K562 (cell line): ENCODE measurements at regions not wholly inside any gene's neighbourhood (a gene's known extent, or its start where the extent isn't known, plus 50 kb on each side); places are given as distances from the start of the nearest gene placed in this dataset.

ENCODE experiments used
- EZH2 ChIP-seq: IDR thresholded peaks from 2 replicates; pipeline ENCODE4 v1.6.1; 2012; ENCODE audit warnings: low read depth, mild to moderate bottlenecking, inconsistent platforms, low read length, borderline replicate concordance
- HDAC8 ChIP-seq: fragments of 450-650 bp; IDR thresholded peaks from 2 replicates; pipeline ENCODE4 v1.6.1; 2016; ENCODE audit warnings: mild to moderate bottlenecking, missing genetic modification characterization, moderate library complexity, missing compliant biosample characterization
- HSF4 ChIP-seq: fragments of 250-450 bp; sonication (Bioruptor Pico); IDR thresholded peaks from 2 replicates; pipeline ENCODE4 v2.1.2; 2022; ENCODE audit warnings: mild to moderate bottlenecking, moderate library complexity, borderline replicate concordance
- KDM2B ChIP-seq: fragments of 250-450 bp; sonication (Bioruptor Pico); IDR thresholded peaks from 2 replicates; pipeline ENCODE4 v1.8.0; 2021; ENCODE audit warnings: mild to moderate bottlenecking, moderate library complexity
- STAG1 ChIP-seq: sonication (generic); formaldehyde crosslinking; IDR thresholded peaks from 2 replicates; pipeline ENCODE4 v1.5.0; 2020; ENCODE audit warnings: missing genetic modification reagents, borderline replicate concordance
- U2AF1 ChIP-seq: fragments of 200-400 bp; formaldehyde crosslinking; optimal IDR thresholded peaks from 2 replicates; pipeline ENCODE3; 2017; ENCODE audit warnings: mild to moderate bottlenecking, low read depth, low read length, moderate library complexity
- YY1 ChIP-seq, 3 experiments: IDR thresholded peaks; 2 replicates each; pipeline ENCODE4 v1.6.1; 2011; ENCODE audit warnings: low read length in 2 of 3, mild to moderate bottlenecking in 2 of 3, moderate library complexity in 2 of 3, borderline replicate concordance in 1 of 3, control low read depth in 1 of 3, low read depth in 1 of 3; ENCODE audit not compliant: insufficient read depth in 3 of 3, insufficient replicate concordance in 2 of 3, control insufficient read depth in 1 of 3, insufficient read length in 1 of 3; ENCODE audit errors: extremely low read depth in 1 of 3
- TF ChIP-seq, protein P1 (sequence below): fragments of 250-450 bp; sonication (Bioruptor Pico); IDR thresholded peaks from 2 replicates; pipeline ENCODE4 v1.8.0; 2022; ENCODE audit warnings: inconsistent platforms
- TF ChIP-seq, protein P2 (sequence below), 2 experiments: fragments of 450-650 bp; conservative IDR thresholded peaks; 2 replicates each; pipeline ENCODE4 v1.6.1; 2017; ENCODE audit warnings: mild to moderate bottlenecking in 2 of 2, moderate library complexity in 2 of 2
- TF ChIP-seq, protein P3 (sequence below): sonication (generic); formaldehyde crosslinking; IDR thresholded peaks from 2 replicates; pipeline ENCODE4 v1.8.1; 2023; ENCODE audit warnings: mild to moderate bottlenecking, missing genetic modification reagents
- TF ChIP-seq, protein P4 (sequence below): fragments of 250-450 bp; sonication (Bioruptor Pico); IDR thresholded peaks from 2 replicates; pipeline ENCODE4 v1.9.0; 2021; ENCODE audit warnings: mild to moderate bottlenecking

DNA sequence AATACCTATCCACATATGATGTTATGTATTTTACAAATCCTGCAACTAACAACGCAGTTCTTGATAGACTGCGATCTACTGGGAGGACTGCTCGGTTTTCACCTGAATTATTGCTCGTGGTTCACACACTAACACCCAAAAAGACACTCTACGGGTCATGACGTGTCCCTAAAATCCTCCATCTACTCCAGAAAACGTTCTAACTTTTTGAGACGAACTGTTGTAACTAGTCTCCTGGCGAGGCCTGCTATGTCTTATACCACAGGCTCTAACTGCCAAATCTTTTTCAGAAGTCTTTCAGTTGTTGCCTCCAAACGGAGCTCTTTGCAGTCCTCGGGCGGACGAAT lies 108.2 kb downstream of the KCNRG start (continued):
- TF ChIP-seq, protein P1, sequence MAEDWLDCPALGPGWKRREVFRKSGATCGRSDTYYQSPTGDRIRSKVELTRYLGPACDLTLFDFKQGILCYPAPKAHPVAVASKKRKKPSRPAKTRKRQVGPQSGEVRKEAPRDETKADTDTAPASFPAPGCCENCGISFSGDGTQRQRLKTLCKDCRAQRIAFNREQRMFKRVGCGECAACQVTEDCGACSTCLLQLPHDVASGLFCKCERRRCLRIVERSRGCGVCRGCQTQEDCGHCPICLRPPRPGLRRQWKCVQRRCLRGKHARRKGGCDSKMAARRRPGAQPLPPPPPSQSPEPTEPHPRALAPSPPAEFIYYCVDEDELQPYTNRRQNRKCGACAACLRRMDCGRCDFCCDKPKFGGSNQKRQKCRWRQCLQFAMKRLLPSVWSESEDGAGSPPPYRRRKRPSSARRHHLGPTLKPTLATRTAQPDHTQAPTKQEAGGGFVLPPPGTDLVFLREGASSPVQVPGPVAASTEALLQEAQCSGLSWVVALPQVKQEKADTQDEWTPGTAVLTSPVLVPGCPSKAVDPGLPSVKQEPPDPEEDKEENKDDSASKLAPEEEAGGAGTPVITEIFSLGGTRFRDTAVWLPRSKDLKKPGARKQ (CRISPR knock-in tag): no peak
- TF ChIP-seq, protein P2, sequence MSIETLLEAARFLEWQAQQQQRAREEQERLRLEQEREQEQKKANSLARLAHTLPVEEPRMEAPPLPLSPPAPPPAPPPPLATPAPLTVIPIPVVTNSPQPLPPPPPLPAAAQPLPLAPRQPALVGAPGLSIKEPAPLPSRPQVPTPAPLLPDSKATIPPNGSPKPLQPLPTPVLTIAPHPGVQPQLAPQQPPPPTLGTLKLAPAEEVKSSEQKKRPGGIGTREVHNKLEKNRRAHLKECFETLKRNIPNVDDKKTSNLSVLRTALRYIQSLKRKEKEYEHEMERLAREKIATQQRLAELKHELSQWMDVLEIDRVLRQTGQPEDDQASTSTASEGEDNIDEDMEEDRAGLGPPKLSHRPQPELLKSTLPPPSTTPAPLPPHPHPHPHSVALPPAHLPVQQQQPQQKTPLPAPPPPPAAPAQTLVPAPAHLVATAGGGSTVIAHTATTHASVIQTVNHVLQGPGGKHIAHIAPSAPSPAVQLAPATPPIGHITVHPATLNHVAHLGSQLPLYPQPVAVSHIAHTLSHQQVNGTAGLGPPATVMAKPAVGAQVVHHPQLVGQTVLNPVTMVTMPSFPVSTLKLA (conservative IDR thresholded peaks at IDR 0.05): no peak
- TF ChIP-seq YY1 (IDR thresholded peaks at IDR 0.05; ENCODE audit: borderline replicate concordance in 1 of 3, control insufficient read depth in 1 of 3, extremely low read depth in 1 of 3, insufficient read depth in 3 of 3, insufficient read length in 1 of 3, insufficient replicate concordance in 2 of 3, low read depth in 1 of 3, low read length in 2 of 3) (no peak), U2AF1 (no peak), HDAC8 (tag) (no peak), HSF4 (no peak), EZH2 (no peak), STAG1 (CRISPR knock-in tag) (no peak), KDM2B (CRISPR knock-in tag) (no peak)
- TF ChIP-seq, protein P3, sequence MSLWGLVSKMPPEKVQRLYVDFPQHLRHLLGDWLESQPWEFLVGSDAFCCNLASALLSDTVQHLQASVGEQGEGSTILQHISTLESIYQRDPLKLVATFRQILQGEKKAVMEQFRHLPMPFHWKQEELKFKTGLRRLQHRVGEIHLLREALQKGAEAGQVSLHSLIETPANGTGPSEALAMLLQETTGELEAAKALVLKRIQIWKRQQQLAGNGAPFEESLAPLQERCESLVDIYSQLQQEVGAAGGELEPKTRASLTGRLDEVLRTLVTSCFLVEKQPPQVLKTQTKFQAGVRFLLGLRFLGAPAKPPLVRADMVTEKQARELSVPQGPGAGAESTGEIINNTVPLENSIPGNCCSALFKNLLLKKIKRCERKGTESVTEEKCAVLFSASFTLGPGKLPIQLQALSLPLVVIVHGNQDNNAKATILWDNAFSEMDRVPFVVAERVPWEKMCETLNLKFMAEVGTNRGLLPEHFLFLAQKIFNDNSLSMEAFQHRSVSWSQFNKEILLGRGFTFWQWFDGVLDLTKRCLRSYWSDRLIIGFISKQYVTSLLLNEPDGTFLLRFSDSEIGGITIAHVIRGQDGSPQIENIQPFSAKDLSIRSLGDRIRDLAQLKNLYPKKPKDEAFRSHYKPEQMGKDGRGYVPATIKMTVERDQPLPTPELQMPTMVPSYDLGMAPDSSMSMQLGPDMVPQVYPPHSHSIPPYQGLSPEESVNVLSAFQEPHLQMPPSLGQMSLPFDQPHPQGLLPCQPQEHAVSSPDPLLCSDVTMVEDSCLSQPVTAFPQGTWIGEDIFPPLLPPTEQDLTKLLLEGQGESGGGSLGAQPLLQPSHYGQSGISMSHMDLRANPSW: no peak
- TF ChIP-seq, protein P4, sequence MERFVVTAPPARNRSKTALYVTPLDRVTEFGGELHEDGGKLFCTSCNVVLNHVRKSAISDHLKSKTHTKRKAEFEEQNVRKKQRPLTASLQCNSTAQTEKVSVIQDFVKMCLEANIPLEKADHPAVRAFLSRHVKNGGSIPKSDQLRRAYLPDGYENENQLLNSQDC: no peak
